ENCODE measurements at regions not wholly inside any gene's neighbourhood (a gene's known extent, or its start where the extent isn't known, plus 50 kb on each side); places are given as distances from the start of the nearest gene placed in this dataset.
A peak's percentile ranks its signal among the peaks of the same experiment; 100 is the strongest.

- Mint-ChIP-seq H3K36me3 (ENCODE audit: low read depth) (no peaks in the 10 kb centered on the region), H3K9me3 (no peaks in the 10 kb centered on the region), H3K4me1 (ENCODE audit: low read depth) (peaks cover 2% of the 10 kb centered on the region), H3K27ac (no peak overlapping the region), H3K27me3 (peaks cover 32% of the 10 kb centered on the region), H3K4me3 (no peak overlapping the region)
- DNase-seq (no peak), ATAC-seq (no peak)
- ChIA-PET CTCF (interaction anchor here (1.5 to 3.2 kb wide), 6 partner anchors 9 to 443 kb away, joined by 3 to 22 read pairs (median 12); no protein-coding TSS in a partner anchor), POLR2A (no interaction called here)
- intact Hi-C loops (cut with micrococcal nuclease) = no loop called here
- TF ChIP-seq CTCF (IDR thresholded peaks at IDR 0.05) = no peak
Measured at GRCh38 chr2:126970583-126970982, 71.9 kb downstream of the TEX51 start.

- H3K9me3 Mint-ChIP-seq = no peaks in the 10 kb centered on the region
- H3K36me3 Mint-ChIP-seq (ENCODE audit: low read depth) = no peaks in the 10 kb centered on the region
- no peak for TF ChIP-seq CTCF (IDR thresholded peaks at IDR 0.05)
- DNase-seq (no peak), ATAC-seq (no peak)
- H3K4me3 Mint-ChIP-seq = no peak overlapping the region
- H3K4me1 Mint-ChIP-seq (ENCODE audit: low read depth) = peaks cover 2% of the 10 kb centered on the region
- peaks cover 30% of the 10 kb centered on the region for H3K27me3 Mint-ChIP-seq
- no peak overlapping the region for H3K27ac Mint-ChIP-seq
- intact Hi-C loops (cut with micrococcal nuclease) = no loop called here
- POLR2A ChIA-PET = no interaction called here
- CTCF ChIA-PET = interaction anchor here (1.0 to 3.2 kb wide), 16 partner anchors 9 to 512 kb away, joined by 3 to 22 read pairs (median 4); no protein-coding TSS in a partner anchor
Measured at GRCh38 chr2:126971162-126971480, 72.4 kb downstream of the TEX51 start.

- Mint-ChIP-seq H3K4me3 (peak overlapping the region; percentile 44), H3K27me3 (peaks cover 30% of the 10 kb centered on the region), H3K4me1 (ENCODE audit: low read depth) (peaks cover 2% of the 10 kb centered on the region), H3K9me3 (no peaks in the 10 kb centered on the region), H3K27ac (no peak overlapping the region), H3K36me3 (ENCODE audit: low read depth) (no peaks in the 10 kb centered on the region)
- peak; percentile 98 for ATAC-seq
- POLR2A ChIA-PET = interaction anchor here (0.9 kb wide), 1 partner anchor 18 kb away, joined by 3 read pairs; no protein-coding TSS in a partner anchor
- TF ChIP-seq CTCF (IDR thresholded peaks at IDR 0.05) = peak; percentile 94
- CTCF ChIA-PET = interaction anchor here (0.6 to 3.2 kb wide), 52 partner anchors 8 to 726 kb away, joined by 3 to 22 read pairs (median 4); partner anchors contain the start of gene TEX51
- intact Hi-C loops (cut with micrococcal nuclease) = no loop called here
- DNase-seq = peak; percentile 78
Measured at GRCh38 chr2:126971481-126972278, 73.0 kb downstream of the TEX51 start.

GRCh38 chr2:126972279-126972626 lies 73.6 kb downstream of the TEX51 start:
- CTCF ChIA-PET = interaction anchor here (0.6 to 3.2 kb wide), 49 partner anchors 8 to 726 kb away, joined by 3 to 22 read pairs (median 4); partner anchors contain the start of gene TEX51
- TF ChIP-seq CTCF (IDR thresholded peaks at IDR 0.05) = peak; percentile 44
- DNase-seq (no peak), ATAC-seq (peak; percentile 8)
- POLR2A ChIA-PET = interaction anchor here (0.9 kb wide), 1 partner anchor 18 kb away, joined by 3 read pairs; no protein-coding TSS in a partner anchor
- H3K9me3 Mint-ChIP-seq = no peaks in the 10 kb centered on the region
- H3K36me3 Mint-ChIP-seq (ENCODE audit: low read depth) = no peaks in the 10 kb centered on the region
- no peak overlapping the region for H3K27ac Mint-ChIP-seq
- H3K27me3 Mint-ChIP-seq = peaks cover 26% of the 10 kb centered on the region
- intact Hi-C loops (cut with micrococcal nuclease) = no loop called here
- H3K4me3 Mint-ChIP-seq = no peak overlapping the region
- H3K4me1 Mint-ChIP-seq (ENCODE audit: low read depth) = peaks cover 2% of the 10 kb centered on the region

GRCh38 chr2:126973745-126974144 lies 75.1 kb downstream of the TEX51 start:
- H3K4me3 Mint-ChIP-seq = no peak overlapping the region
- no peaks in the 10 kb centered on the region for H3K36me3 Mint-ChIP-seq (ENCODE audit: low read depth)
- ATAC-seq = no peak
- no peak overlapping the region for H3K27ac Mint-ChIP-seq
- H3K9me3 Mint-ChIP-seq = no peaks in the 10 kb centered on the region
- TF ChIP-seq CTCF (IDR thresholded peaks at IDR 0.05) = no peak
- H3K4me1 Mint-ChIP-seq (ENCODE audit: low read depth) = peaks cover 12% of the 10 kb centered on the region
- peaks cover 27% of the 10 kb centered on the region for H3K27me3 Mint-ChIP-seq
- CTCF ChIA-PET = no interaction called here
- POLR2A ChIA-PET = no interaction called here
- no peak for DNase-seq
- intact Hi-C loops (cut with micrococcal nuclease) = no loop called here

Measured in activated CD8-positive, alpha-beta T cell treated with anti-CD3 and anti-CD28 coated beads for 36 hours (primary cell).